NCI-H524 (cell line): ENCODE measurements at regions not wholly inside any gene's neighbourhood (a gene's known extent, or its start where the extent isn't known, plus 50 kb on each side); places are given as distances from the start of the nearest gene placed in this dataset.

Experiments used
- DNase-seq, 2 experiments: peaks; one replicate each; lab custom pipeline; 2025; lab: John Stamatoyannopoulos, UW

DNA sequence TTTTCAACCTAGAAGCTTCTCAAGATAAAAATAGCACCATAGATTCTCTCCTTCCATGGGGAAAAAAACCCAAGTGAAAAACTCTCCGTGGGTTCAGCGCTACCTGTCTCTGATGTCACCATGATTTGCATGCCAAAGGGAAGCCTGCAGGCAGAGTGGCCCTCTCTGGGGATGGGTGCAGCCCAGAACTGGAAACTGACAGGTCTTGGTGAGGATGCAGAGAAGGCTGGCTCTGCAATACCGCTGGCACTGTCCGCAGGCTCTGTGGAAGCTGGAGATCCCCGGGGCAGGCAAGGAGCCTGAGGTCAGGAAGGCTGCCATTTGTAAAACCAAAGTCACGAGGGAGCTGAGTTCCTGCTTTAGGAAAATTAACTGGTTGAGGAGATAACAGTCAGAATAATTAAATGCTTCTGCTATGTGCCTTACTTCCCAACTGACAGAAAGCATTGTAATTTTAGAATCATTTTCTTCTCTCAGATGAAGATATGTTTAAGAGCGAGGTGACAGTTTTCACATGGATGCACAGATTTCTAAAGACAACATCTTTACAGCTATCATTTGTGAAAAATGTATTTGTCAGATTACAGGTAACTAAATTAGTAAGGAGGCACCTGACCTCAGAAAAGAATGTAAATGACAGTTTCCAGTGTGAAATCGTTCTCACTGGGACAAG lies 731.5 kb upstream of the FZD8 start:
- DNase-seq = no peak

DNA sequence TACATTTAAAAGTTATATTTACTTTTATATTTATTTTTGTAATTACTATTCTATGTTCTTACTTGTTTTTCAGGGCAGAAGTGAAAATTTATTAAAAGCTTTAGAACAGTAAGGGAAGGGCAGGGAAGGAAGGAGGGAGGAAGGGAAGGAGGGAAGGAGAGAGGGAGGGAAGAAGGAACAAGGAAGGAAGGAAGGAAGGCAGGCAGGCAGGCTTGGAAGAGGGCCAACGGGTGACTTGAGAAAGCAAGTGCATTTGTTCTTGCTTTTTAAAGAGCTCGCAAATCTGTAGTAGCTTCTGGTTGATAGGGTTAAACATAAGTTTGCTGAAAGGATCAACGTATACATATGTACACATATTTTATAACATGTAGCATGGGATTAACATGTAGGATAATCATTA lies 725.3 kb upstream of the FZD8 start:
- peak in 1 of 2 experiments; percentile 1 for DNase-seq

DNA sequence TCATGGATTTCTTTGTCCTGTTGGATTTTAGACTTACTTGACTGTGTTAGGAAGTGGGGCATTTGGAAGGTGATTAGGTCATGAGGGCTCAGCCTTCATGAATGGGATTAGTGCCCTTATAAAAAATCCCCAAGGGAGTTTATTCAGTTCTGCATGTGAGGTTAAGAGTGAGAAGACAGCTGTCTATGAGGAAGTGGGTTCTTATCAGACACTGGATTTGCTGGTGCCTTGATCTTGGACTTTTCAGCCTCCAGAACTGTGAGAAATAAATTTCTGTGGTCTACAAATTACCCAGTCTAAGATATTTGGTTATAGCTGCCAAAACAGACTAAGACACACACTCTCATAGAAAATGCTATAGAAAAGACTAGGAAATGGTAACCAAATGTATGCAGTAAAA lies 724.7 kb upstream of the FZD8 start:
- DNase-seq = peak in 1 of 2 experiments; percentile 47

DNA sequence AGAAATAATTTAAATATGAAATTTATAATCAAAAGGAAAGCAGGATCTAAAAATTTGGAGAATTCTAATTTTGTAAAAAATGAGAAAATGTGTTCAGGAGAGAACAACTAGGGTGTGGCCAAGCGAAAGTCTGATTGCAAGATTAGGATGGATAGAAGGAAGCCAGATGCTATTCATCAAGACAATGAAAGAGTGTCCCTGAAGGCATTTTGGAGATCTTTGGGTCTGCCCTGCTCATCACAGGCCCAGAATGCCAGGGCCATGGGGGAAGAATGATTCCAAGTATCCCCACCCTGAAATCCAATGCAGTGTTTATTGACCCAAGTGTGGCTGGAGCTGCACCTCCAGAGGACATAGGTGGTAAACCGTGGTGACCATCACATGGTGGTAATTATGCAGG lies 724.0 kb upstream of the FZD8 start:
- DNase-seq = no peak

DNA sequence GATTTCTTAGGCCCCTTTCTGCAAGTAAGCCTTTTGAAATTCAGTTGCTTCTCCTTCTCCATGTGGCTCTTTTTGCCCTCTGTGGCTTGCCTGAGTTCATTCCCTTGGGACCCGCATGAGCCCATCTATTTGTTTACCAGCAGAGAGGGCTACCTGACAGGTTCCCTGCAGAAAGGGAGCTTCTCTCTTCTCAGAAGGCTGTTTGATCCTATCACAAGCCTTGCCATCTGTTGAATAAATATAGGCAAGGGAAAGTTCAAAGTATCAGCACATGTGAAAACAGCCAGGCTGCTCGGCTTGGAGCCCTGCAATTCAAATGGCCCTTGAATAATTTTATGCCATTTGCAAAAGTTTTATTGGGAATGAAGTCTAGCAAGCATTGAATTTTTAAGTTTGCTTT lies 720.2 kb upstream of the FZD8 start:
- peak; percentile 37 to 75 for DNase-seq

GRCh38 chr10:36358736-36359135 lies 716.6 kb upstream of the FZD8 start:
- DNase-seq = no peak

DNA sequence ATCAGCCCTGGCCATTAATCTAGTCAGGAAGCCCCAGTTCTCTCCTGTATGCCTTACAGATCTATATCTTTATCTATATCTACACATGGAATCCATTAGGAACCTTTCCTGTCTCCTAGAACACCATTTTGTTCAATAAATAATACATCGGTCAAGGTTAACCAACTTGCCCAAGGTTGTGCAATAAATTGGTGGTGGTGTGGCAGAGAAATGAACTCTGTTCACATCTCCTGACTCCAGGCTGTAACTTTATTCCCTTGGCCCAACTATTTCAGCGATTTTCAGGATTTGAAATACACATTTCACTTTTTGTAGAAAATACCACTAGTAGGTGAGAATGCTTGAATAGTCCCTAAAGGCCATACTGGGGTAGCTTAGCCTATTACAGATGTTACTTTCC lies 712.5 kb upstream of the FZD8 start:
- no peak for DNase-seq

DNA sequence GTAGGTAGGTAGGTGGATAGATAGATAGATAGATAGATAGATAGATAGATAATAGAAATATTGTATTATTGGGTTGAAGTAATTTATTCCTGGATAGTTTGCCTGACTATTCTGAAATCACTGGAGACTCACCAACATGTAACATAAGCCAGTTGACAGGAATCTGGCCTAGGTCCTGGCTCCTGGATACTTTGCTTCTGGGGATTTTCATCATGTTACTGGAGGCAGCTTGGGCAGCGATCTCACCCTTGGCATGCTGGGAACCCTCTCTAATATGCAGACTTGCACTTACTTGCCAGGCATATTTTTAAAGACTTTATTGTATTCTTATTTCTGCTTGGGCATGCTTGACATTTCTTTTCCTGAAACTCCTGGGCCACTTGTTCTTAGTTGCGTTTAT lies 709.1 kb upstream of the FZD8 start:
- no peak for DNase-seq

GRCh38 chr10:36349445-36350078 lies 707.5 kb upstream of the FZD8 start:
- no peak for DNase-seq

DNA sequence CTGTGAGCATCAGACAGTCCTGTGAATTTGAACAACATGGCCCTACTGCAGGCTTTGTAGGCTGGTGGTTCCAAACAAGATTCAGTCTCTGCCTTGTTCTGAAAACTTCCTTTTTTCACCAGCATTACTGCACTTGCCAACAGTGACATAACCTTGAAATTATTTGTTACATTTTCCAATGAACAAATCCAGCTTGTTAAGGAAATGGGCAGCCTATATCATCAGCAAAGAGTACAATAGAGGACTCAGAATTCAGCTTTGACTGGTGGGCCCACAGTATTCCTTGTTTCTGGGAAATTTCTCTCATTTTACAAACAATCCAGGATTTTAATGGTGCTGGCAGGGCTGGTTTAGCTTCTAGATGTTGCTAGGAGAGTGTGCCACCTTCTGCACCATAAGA lies 703.7 kb upstream of the FZD8 start:
- no peak for DNase-seq

DNA sequence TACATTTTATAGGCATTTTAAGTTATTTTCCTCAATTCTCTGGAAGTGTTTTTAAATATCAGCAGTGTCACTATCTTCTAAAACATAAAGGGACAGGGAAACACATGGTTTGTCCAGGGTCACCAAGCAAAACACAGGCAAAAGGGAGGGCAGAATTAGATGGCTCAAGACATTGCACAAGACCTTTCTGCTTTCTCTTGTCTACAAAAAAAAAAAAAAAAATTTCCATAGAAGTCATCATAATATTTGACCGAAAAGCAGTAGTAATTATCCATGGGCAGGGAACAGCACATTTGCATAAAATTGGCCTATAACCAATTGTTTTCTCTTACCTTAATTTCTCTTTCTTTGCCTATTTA lies 703.1 kb upstream of the FZD8 start:
- no peak for DNase-seq

GRCh38 chr10:36344240-36345174 lies 702.4 kb upstream of the FZD8 start:
- no peak for DNase-seq

DNA sequence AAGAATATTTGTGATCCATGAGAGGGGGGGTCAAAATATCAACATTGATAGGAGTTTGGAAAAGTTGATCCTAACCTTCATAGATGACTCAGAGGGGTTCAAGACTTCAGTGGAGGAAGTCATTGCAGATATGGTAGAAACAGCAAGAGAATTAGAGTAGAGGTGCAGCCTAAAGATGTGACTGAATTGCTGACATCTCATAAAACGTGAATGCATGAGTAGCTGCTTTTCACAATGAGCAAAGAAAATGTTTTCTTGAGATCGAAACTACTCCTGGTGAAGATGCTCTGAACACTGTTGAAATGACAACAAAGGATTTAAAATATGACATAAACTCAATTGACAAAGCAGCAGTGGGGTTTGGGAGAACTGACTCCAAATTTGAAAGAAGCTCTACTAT lies 700.7 kb upstream of the FZD8 start:
- DNase-seq = no peak

DNA sequence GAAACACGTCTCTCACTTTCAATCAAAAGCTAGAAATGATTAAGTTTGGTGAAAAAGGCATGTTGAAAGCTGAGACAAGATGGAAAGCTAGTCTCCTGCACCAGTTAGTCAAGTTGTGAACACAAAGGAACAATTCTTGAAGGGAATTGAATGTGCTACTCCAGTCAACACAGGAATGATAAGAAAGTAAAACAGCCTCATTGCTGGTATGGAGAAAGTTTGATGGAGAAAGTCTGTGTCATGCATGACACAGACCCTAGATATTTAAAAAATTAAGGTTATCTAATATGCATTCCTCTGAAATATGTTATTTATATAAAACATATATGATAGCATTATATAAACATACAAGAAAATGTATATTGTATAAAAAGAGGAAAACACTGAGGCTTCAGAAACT lies 699.4 kb upstream of the FZD8 start:
- DNase-seq = no peak

DNA sequence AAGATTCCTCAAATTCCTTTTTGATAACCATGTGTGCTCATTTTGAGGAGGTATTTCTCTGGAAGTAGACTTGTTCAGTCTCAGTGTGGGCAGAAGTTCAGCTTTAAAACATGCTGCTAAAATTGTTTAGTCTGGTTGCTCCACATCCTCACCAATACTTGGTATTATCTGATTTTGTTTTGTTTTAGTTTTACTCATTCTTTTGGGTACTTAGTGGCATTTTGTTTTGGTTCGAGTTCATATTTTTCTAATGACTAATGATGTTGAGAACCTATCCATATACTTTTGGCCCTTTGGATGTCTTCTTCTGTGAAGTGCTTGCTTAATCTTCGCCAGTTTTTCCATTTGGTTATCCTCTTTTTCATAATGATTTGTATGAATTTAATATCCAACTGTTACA lies 694.2 kb upstream of the FZD8 start:
- no peak for DNase-seq

DNA sequence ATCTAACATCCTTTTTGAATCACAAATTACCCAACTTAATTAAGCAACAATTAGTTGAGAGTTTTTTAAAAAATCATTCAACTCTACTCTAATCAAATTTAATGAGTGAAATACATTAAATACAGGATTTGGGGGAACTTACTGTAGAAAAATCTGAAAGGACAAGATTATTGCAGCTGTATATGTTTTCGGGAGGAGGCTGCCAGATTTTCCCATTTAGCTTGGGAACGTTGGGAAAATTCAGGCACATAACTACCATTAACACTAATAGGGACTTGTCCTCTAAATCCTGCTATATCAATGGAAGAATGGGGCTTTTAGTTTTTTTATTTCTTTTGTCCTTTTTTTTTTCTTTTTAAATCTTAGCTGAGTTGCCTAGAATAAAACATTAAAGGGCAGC lies 691.4 kb upstream of the FZD8 start:
- DNase-seq = no peak

- DNase-seq = no peak
These were observed 690.8 kb upstream of the FZD8 start for GRCh38 chr10:36332926-36333325.

- no peak for DNase-seq
These were observed 689.0 kb upstream of the FZD8 start for GRCh38 chr10:36331121-36331520.

- no peak for DNase-seq
These were observed 683.7 kb upstream of the FZD8 start for GRCh38 chr10:36325815-36326214.

GRCh38 chr10:36324831-36325230 lies 682.7 kb upstream of the FZD8 start:
- no peak for DNase-seq

- DNase-seq = no peak
These were observed 671.0 kb upstream of the FZD8 start for GRCh38 chr10:36313142-36313541.

GRCh38 chr10:36303896-36304295 lies 661.8 kb upstream of the FZD8 start:
- no peak for DNase-seq

DNA sequence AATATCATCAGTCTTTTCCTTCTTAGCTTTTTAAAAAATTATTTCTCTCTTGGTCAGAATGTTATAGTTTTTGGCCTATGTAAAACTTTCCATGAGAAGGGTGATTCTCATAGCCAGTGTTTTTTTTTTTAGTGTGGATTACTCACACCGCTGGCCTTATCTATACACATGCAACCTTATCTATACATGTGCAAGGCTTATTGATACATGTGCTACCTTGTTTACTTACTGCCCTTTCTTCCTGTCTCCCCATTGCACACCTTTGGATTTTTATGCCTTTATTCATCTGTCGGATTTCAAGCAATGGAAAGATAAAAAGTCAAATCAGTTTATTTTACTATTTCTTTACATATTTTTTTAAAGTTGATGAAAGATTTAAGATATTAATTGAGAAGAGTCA lies 660.0 kb upstream of the FZD8 start:
- no peak for DNase-seq
